ENCODE measurements at regions not wholly inside any gene's neighbourhood (a gene's known extent, or its start where the extent isn't known, plus 50 kb on each side); places are given as distances from the start of the nearest gene placed in this dataset.

DNA sequence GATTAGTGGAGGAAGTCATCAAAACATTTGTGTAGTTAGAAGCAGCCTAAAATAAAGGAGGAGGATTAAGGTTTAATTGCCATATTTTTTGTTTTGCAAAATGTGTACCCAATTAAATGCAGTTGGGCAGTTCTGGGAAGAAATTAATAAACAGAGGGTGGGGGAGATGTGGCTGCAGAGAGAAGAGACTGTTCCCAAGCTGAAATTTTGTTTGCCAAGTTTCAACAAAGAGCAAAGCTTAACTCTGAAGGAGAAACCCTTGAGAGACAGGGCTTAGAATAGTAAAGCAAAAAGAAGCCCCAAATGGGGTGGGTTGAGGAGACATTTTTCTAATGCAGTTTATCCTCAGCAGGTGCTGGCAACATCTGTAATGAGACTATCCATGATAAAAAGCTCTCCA is 298.0 kb upstream of the NRP1 start:
- H3K9me3 ChIP-seq = no peaks in the 10 kb centered on the region
- no peak for ATAC-seq
- TF ChIP-seq, protein P1, sequence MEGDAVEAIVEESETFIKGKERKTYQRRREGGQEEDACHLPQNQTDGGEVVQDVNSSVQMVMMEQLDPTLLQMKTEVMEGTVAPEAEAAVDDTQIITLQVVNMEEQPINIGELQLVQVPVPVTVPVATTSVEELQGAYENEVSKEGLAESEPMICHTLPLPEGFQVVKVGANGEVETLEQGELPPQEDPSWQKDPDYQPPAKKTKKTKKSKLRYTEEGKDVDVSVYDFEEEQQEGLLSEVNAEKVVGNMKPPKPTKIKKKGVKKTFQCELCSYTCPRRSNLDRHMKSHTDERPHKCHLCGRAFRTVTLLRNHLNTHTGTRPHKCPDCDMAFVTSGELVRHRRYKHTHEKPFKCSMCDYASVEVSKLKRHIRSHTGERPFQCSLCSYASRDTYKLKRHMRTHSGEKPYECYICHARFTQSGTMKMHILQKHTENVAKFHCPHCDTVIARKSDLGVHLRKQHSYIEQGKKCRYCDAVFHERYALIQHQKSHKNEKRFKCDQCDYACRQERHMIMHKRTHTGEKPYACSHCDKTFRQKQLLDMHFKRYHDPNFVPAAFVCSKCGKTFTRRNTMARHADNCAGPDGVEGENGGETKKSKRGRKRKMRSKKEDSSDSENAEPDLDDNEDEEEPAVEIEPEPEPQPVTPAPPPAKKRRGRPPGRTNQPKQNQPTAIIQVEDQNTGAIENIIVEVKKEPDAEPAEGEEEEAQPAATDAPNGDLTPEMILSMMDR (IDR thresholded peaks at IDR 0.05) = no peak
- DNase-seq = no peak
- H3K4me1 ChIP-seq (ENCODE audit: low read depth) = no peaks in the 10 kb centered on the region
- intact Hi-C loops (cut with DNase I, micrococcal nuclease) = no loop called here
- H3K4me3 ChIP-seq = no peak overlapping the region
- H3K36me3 ChIP-seq (ENCODE audit: low read depth) = no peaks in the 10 kb centered on the region

DNA sequence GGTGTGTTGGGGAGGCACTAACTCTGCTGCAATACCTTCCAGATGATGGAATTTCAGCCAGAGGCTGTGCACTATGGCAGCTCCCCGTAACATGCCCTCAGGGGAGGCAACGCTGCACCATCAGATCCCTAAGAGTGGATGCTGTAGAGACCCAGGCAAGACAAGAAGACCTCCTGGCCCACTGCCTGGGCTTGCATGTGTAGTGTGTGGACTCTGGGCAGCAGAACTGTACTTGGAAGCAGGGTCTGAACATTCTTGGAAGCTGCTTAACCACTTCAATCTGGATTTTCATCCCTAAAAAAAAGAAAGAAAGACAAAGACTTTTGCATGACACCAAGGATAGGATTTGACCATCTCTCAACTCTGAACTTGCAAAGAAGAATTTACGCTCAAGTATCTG is 297.5 kb upstream of the NRP1 start:
- DNase-seq (no peak), ATAC-seq (no peak)
- H3K4me1 ChIP-seq (ENCODE audit: low read depth) = no peaks in the 10 kb centered on the region
- no peaks in the 10 kb centered on the region for H3K9me3 ChIP-seq
- TF ChIP-seq, protein P1 (IDR thresholded peaks at IDR 0.05) = no peak
- intact Hi-C loops (cut with DNase I, micrococcal nuclease) = no loop called here
- H3K36me3 ChIP-seq (ENCODE audit: low read depth) = no peaks in the 10 kb centered on the region
- H3K4me3 ChIP-seq = no peak overlapping the region

DNA sequence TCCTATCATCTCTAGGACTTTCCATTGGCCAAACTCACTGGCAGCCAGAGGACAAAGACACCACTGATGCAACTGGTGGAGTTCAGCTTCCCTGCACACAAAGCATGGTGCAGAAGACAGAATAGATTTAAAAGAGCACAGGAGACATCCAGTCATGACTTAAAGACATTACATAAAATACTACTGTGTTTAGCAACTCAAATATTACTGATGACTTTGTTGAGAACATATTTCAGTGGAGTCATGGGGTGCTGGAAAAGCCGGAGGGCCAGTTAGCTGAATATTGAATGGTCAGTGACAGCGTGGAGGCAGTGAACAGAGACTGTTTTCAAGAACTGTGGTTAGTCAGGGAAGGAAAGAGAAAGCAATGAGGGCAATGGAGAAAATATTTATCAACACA is 296.3 kb upstream of the NRP1 start:
- Histone ChIP-seq H3K36me3 (ENCODE audit: low read depth) (no peaks in the 10 kb centered on the region), H3K9me3 (no peaks in the 10 kb centered on the region), H3K4me3 (no peak overlapping the region), H3K4me1 (ENCODE audit: low read depth) (no peaks in the 10 kb centered on the region)
- TF ChIP-seq, protein P1 (IDR thresholded peaks at IDR 0.05) = no peak
- intact Hi-C loops (cut with DNase I, micrococcal nuclease) = no loop called here
- no peak for DNase-seq
- no peak for ATAC-seq

DNA sequence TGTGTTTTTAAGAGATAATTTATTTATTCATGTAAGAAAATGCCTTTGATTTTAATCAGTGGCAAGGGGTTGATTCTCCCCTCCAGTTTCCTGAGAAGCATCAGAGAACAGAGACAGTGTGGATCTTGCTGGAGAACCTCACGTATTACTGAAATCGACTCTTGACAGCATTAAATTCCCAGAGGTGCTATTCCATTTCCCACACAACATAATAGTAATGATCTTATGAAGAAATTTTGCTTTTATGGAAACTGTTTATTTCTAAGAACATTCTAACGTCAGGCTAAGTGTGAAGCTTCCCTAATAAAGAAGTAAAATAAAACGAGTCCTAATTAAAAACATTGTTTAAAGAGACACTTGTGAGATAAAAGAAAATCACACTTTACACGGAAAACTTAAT is 293.1 kb upstream of the NRP1 start:
- H3K36me3 ChIP-seq (ENCODE audit: low read depth) = no peaks in the 10 kb centered on the region
- ATAC-seq (no peak), DNase-seq (no peak)
- H3K4me1 ChIP-seq (ENCODE audit: low read depth) = no peaks in the 10 kb centered on the region
- TF ChIP-seq, protein P1 (IDR thresholded peaks at IDR 0.05) = no peak
- intact Hi-C loops (cut with DNase I, micrococcal nuclease) = no loop called here
- no peak overlapping the region for H3K4me3 ChIP-seq
- no peaks in the 10 kb centered on the region for H3K9me3 ChIP-seq

DNA sequence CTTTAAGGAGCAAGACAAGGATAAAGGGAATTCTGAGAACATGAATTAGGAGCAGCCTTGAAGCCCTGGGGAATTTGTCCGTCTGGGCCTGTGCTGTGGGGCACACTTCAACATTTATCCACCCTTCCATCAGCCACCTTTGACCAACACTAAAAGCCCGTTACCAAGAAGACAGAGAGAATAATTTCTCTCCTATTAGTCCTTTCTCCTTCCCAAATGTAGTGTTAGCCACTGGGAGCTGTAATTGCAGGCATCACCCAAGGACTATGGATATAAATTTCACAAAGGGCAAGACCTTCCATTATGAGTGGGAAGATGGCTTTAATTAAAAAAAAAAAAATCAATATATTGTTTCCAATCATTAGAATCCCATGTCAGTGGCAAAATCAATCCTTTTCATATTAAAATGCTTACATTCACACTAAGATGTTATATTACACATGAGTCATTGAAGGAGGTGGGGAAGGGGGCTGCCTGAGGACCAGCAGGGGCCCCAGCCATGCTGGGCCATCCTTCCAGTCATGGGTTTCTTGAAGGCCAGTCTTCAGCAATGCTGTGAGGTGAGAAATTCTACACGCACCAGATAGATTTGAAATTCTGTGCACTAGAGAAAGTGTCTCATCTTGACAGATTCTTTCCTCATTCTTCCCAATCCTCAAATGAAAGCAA is 292.5 kb upstream of the NRP1 start:
- DNase-seq (no peak), ATAC-seq (no peak)
- H3K36me3 ChIP-seq (ENCODE audit: low read depth) = no peaks in the 10 kb centered on the region
- no peaks in the 10 kb centered on the region for H3K4me1 ChIP-seq (ENCODE audit: low read depth)
- TF ChIP-seq, protein P1 (IDR thresholded peaks at IDR 0.05) = no peak
- H3K4me3 ChIP-seq = no peak overlapping the region
- intact Hi-C loops (cut with DNase I, micrococcal nuclease) = no loop called here
- no peaks in the 10 kb centered on the region for H3K9me3 ChIP-seq

DNA sequence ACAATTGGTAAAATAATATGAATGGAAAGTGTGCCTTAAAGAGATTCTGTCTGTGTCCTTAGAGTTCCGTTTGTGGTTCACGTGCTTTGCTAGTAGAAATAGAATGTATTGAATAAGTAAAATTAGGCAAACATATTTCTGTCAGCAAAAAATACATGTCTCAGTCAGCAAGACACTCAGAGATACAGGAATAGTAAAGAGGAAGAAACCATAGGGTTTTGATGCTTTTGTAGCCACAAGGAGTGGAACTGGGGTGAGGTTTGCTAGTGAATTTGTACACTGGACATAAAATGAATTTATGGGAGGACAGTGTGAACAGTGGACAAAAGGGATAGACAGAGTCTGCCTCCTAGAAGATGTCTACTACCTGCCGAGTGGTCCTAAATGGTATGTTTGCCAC is 289.2 kb upstream of the NRP1 start:
- H3K4me3 ChIP-seq = no peak overlapping the region
- no peaks in the 10 kb centered on the region for H3K9me3 ChIP-seq
- no peaks in the 10 kb centered on the region for H3K4me1 ChIP-seq (ENCODE audit: low read depth)
- no peak for DNase-seq
- H3K36me3 ChIP-seq (ENCODE audit: low read depth) = no peaks in the 10 kb centered on the region
- TF ChIP-seq, protein P1 (IDR thresholded peaks at IDR 0.05) = no peak
- no peak for ATAC-seq
- intact Hi-C loops (cut with DNase I, micrococcal nuclease) = no loop called here

Data from mucosa of descending colon (tissue), 3 donors.